Adrenal gland (tissue), 9 donors: ENCODE measurements at regions not wholly inside any gene's neighbourhood (a gene's known extent, or its start where the extent isn't known, plus 50 kb on each side); places are given as distances from the start of the nearest gene placed in this dataset.
"Not testable (repeated sequence)": the region's sequence is repeated elsewhere in the genome, so short reads cannot be mapped to it uniquely, and the experiment has no call there.

Experiments
- DNase-seq, 7 donors: peaks; one replicate each; pipeline ENCODE4 v3.0.0-alpha.2; 2019 to 2020
- H3K27ac ChIP-seq, 5 donors: fragments of 200-600 bp; sonication (generic) in 4 of 5; 1 replicate in 3 of 5; 2 replicates in 2 of 5; pipeline versions ENCODE4 v1.5.1 to v1.8.0; 2016 to 2020; ENCODE audit warnings: mild to moderate bottlenecking in 1 of 5
- H3K27me3 ChIP-seq: fragments of 200-600 bp; 2 replicates; pipeline ENCODE4 v1.8.0; 2021
- H3K36me3 ChIP-seq, 2 donors: fragments of 200-600 bp; replicated peaks in 1 of 2; 1 replicate in 1 of 2; 2 replicates in 1 of 2; pipeline versions ENCODE4 v1.5.1 to v1.8.0; 2018 to 2022
- H3K4me1 ChIP-seq, 2 donors: fragments of 200-600 bp; replicated peaks in 1 of 2; 1 replicate in 1 of 2; 2 replicates in 1 of 2; pipeline versions ENCODE4 v1.5.1 to v1.8.0; 2018 to 2021
- H3K4me3 ChIP-seq, 4 donors: fragments of 200-600 bp; sonication (generic) in 3 of 4; one replicate each; pipeline ENCODE4 v1.5.1; 2016 to 2018
- H3K9me3 ChIP-seq, 3 donors: fragments of 200-600 bp; sonication (generic) in 1 of 3; replicated peaks in 1 of 3; 1 replicate in 2 of 3; 2 replicates in 1 of 3; pipeline versions ENCODE4 v1.5.1 to v1.8.0; 2016 to 2021
- POLR2A ChIP-seq, 2 donors: fragments of 450-650 bp; IDR thresholded peaks; one replicate each; pipeline ENCODE4 v1.6.1; 2017; ENCODE audit warnings: antibody characterized with exemption in 2 of 2, mild to moderate bottlenecking in 2 of 2, moderate library complexity in 1 of 2
- WGBS, 4 donors: extraction: QIAGEN DNeasy Blood & Tissue Kit in 2 of 4; methylation state at CpG; one replicate each; pipeline versions ENCODE4 v1.1.5 to v1.1.7; 2013 to 2017; 5-methylcytosine and 5-hydroxymethylcytosine counted together
- intact Hi-C, 2 donors: fragments of 100-400 bp; cut with DNase I; formaldehyde crosslinking; loops; one replicate each; pipeline versions ENCODE4 v1.14.1 to v1.15.0; 2022 to 2023
- TF ChIP-seq, protein P1 (sequence below), 6 experiments: fragments of 450-650 bp in 4 of 6; fragments of 200-600 bp in 2 of 6; sonication (generic) in 1 of 6; IDR thresholded peaks; 1 replicate in 5 of 6; 2 replicates in 1 of 6; pipeline versions ENCODE4 v1.5.1 to v1.8.0; 2016 to 2021; ENCODE audit warnings: antibody characterized with exemption in 6 of 6, mild to moderate bottlenecking in 2 of 6, moderate library complexity in 1 of 6
- donor health status: healthy with polysubstance abuse.
- donor health status: Bipolar disorder and iron deficiency.
- donor health status: DM: yes; HTN: yes; CAD: no.
- donor health status: DM: no; HTN: no; CAD: no.
- donor health status: DM: no; HTN: no; CAD: no.

DNA sequence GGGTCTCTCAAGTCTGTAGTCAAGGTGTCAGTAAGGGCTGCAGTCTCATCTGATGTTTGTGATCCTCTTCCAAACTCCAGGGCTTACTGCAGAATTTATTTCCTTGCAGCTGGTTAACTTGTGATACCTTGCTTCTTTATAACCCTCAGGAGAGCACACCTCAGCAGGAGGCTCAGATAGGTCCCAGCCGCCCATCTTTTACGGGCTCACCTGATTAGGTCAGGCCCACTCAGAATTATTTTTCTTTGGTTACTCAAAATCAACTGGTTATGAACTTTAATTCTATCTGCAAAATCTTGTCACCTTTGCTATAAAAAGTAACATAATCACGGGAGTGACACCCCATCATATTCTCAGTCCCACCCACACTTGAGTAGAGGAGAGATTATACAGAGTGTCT lies 99.9 kb upstream of the BEND4 start:
- Histone ChIP-seq H3K4me1 (no peaks in the 10 kb centered on the region), H3K36me3 (no peaks in the 10 kb centered on the region), H3K27ac (no peak overlapping the region), H3K4me3 (no peak overlapping the region), H3K9me3 (no peaks in the 10 kb centered on the region), H3K27me3 (no peaks in the 10 kb centered on the region)
- intact Hi-C loops, result no loop called here
- no peak for DNase-seq
- 84 to 86% (median 86%) methylated on average over 3 of the region's 3 CpGs for WGBS, 4 donors
- no peak for TF ChIP-seq POLR2A (IDR thresholded peaks at IDR 0.05)
- TF ChIP-seq, protein P1, sequence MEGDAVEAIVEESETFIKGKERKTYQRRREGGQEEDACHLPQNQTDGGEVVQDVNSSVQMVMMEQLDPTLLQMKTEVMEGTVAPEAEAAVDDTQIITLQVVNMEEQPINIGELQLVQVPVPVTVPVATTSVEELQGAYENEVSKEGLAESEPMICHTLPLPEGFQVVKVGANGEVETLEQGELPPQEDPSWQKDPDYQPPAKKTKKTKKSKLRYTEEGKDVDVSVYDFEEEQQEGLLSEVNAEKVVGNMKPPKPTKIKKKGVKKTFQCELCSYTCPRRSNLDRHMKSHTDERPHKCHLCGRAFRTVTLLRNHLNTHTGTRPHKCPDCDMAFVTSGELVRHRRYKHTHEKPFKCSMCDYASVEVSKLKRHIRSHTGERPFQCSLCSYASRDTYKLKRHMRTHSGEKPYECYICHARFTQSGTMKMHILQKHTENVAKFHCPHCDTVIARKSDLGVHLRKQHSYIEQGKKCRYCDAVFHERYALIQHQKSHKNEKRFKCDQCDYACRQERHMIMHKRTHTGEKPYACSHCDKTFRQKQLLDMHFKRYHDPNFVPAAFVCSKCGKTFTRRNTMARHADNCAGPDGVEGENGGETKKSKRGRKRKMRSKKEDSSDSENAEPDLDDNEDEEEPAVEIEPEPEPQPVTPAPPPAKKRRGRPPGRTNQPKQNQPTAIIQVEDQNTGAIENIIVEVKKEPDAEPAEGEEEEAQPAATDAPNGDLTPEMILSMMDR (IDR thresholded peaks at IDR 0.05), result no peak

DNA sequence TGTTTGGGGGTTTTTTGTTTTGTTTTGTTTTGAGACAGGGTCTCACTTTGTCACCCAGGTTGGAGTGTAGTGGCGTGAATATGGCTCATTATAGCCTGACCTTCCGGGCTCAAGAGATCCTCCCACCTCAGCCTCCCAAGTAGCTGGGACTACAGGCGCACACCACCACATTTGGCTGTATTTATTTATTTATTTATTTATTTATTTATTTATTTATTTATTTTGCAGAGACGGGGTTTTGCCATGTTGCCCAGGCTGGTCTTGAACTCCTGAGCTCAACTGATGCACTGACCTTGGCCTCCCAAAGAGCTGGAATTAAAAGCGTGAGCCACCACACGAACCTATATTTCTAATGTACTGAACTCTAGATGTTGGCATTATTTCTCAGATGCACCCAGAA lies 105.2 kb upstream of the BEND4 start:
- H3K27me3 ChIP-seq, H3K4me1 ChIP-seq, H3K9me3 ChIP-seq, DNase-seq, H3K36me3 ChIP-seq, H3K4me3 ChIP-seq, intact Hi-C loops, H3K27ac ChIP-seq: not testable (repeated sequence)
- WGBS, 4 donors, result 87 to 94% (median 91%) methylated on average over 6 of the region's 6 CpGs

DNA sequence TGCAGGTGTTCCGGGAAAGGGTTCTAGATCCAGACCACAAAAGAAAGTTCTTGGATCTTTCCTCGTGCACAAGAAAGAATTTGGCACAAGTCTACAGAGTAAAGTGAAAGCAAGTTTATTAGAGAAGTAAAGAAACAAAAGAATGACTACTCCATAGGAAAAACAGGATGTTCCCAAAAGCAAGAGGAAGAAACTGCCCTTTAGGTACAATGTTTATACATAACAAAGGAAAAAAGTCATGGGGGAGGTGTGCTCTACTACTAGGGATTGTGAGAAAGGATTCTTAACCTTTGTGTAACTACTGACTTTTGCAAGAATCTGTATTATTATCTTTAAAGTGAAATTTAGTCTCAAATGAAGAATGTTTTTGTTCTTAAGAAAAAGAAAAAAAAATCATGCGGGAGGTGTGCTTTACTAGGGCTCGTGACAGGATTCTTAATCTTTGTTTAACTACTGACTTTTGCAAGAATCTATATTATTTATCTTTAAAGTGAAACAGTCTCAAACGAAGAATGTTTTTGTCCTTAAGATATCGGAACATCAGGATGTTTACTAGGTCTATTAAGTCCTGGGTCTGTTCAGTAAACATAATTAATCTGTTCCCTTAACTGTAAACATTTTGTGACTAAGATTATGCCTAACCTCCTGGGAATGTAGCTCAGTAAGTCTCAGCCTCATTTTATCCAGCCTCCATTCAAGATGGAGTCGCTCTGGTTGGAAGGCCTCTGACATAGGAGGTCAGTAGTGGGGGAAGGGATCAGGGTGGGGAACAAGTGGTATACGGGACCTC lies 110.4 kb upstream of the BEND4 start:
- no peaks in the 10 kb centered on the region for H3K36me3 ChIP-seq
- intact Hi-C loops, result no loop called here
- H3K9me3 ChIP-seq, result no peaks in the 10 kb centered on the region
- no peaks in the 10 kb centered on the region for H3K4me1 ChIP-seq
- WGBS, 4 donors, result 70 to 79% (median 74%) methylated on average over 8 of the region's 8 CpGs
- no peak for DNase-seq
- H3K27me3 ChIP-seq, result no peaks in the 10 kb centered on the region
- no peak overlapping the region for H3K27ac ChIP-seq
- TF ChIP-seq, protein P1 (IDR thresholded peaks at IDR 0.05), result no peak
- TF ChIP-seq POLR2A (IDR thresholded peaks at IDR 0.05), result no peak
- H3K4me3 ChIP-seq, result no peak overlapping the region

DNA sequence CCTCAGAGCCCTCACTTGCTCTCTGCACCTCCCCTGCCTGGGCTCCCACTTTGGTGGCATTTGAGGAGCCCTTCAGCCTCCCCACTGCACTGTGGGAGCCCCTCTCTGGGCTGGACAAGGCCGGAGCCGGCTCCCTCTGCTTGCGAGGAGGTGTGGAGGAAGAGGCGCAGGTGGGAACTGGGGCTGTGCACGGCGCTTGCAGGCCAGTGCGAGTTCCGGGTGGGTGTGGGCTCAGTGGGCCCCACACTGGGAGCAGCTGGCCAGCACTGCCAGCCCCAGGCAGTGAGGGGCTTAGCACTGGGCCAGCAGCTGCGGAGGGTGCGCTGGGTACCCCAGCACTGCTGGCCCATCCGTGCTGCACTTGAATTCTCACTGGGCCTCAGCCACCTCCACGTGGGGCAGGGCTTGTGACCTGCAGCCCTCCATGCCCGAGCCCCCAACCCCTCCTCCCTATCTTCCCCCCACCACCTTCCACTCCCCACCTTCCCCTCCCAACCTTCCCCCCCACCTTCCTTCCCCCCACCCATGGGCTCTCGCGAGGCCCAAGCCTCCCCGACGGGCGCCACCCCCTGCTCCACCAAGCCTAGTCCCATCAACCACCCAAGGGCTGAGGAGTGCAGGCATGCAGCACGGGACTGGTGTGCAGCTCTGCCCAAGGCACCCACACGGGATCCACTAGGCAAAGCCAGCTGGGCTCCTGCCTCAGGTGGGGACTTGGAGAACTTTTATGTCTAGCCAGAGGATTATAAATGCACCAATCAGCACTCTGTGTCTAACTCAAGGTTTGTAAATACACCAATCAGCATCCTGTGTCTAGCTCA lies 113.5 kb upstream of the BEND4 start:
- Histone ChIP-seq H3K4me1 (no peaks in the 10 kb centered on the region), H3K36me3 (no peaks in the 10 kb centered on the region), H3K27me3 (no peaks in the 10 kb centered on the region), H3K9me3 (no peaks in the 10 kb centered on the region), H3K27ac (no peak overlapping the region), H3K4me3 (no peak overlapping the region)
- DNase-seq, result no peak
- TF ChIP-seq, protein P1 (IDR thresholded peaks at IDR 0.05), result no peak
- TF ChIP-seq POLR2A (IDR thresholded peaks at IDR 0.05), result no peak
- 92 to 94% (median 92%) methylated on average over 7 to 20 of the region's 20 CpGs for WGBS, 4 donors
- intact Hi-C loops, result no loop called here
